ENCODE measurements at regions not wholly inside any gene's neighbourhood (a gene's known extent, or its start where the extent isn't known, plus 50 kb on each side); places are given as distances from the start of the nearest gene placed in this dataset.

DNA sequence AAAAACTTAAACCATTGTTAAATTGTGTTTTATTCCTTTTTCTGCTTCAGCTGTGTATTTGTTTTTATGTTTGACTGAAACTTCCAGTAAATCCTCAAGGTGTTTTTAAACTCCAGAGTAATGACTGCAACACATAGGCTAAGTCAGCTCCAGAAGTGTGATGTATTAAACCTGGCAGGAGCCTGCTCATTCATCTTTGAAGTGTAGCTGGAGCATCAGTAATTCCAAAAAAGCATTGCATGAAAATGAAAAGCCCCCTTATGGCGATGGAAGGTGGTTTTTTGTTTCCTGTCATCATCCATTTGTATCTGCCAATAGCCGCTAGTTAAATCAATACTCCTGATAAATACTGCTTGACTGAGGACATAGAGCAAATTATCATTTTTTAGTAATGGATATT lies 474.2 kb upstream of the ADAMTS16 start:
- no peak overlapping the region for H3K4me3 ChIP-seq (ENCODE audit: low read depth, poor library complexity, severe bottlenecking)
- intact Hi-C loops (cut with DNase I; ENCODE audit: low total_unique reads): loop anchor here (5.0 kb wide), 1 partner anchor 931 kb away; no protein-coding TSS in a partner anchor
- 89 to 90% methylated on average over 2 of the region's 2 CpGs for WGBS, 2 donors
- TF ChIP-seq, protein P1, sequence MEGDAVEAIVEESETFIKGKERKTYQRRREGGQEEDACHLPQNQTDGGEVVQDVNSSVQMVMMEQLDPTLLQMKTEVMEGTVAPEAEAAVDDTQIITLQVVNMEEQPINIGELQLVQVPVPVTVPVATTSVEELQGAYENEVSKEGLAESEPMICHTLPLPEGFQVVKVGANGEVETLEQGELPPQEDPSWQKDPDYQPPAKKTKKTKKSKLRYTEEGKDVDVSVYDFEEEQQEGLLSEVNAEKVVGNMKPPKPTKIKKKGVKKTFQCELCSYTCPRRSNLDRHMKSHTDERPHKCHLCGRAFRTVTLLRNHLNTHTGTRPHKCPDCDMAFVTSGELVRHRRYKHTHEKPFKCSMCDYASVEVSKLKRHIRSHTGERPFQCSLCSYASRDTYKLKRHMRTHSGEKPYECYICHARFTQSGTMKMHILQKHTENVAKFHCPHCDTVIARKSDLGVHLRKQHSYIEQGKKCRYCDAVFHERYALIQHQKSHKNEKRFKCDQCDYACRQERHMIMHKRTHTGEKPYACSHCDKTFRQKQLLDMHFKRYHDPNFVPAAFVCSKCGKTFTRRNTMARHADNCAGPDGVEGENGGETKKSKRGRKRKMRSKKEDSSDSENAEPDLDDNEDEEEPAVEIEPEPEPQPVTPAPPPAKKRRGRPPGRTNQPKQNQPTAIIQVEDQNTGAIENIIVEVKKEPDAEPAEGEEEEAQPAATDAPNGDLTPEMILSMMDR (IDR thresholded peaks at IDR 0.05): no peak
- no peak for TF ChIP-seq POLR2A (IDR thresholded peaks at IDR 0.05)
- DNase-seq (ENCODE audit: low spot score in 2 of 2): no peak

DNA sequence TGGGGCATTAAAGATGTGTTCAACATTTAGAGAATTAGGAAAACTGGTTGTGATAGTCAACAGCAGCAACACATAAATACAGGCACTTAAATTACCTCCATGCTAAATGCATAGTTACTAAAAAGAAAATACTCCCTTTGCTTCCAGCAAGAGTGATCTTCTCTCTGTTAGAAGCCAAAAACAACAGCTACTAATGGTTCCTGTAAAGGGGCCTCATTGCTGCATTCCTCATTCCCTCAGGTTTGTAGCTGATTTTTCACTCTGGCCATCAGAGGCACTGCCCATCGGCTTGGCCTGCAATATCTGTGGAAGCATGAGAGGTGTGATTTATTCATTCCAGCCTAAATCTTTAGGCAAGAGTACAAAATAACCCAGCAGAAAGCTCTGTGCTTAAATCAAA lies 466.0 kb upstream of the ADAMTS16 start:
- H3K4me3 ChIP-seq (ENCODE audit: low read depth, poor library complexity, severe bottlenecking): no peak overlapping the region
- no peak for DNase-seq (ENCODE audit: low spot score in 2 of 2)
- TF ChIP-seq, protein P1 (IDR thresholded peaks at IDR 0.05): no peak
- no peak for TF ChIP-seq POLR2A (IDR thresholded peaks at IDR 0.05)
- 45 to 48% methylated on average over 1 of the region's 1 CpG for WGBS, 2 donors
- intact Hi-C loops (cut with DNase I; ENCODE audit: low total_unique reads): no loop called here

DNA sequence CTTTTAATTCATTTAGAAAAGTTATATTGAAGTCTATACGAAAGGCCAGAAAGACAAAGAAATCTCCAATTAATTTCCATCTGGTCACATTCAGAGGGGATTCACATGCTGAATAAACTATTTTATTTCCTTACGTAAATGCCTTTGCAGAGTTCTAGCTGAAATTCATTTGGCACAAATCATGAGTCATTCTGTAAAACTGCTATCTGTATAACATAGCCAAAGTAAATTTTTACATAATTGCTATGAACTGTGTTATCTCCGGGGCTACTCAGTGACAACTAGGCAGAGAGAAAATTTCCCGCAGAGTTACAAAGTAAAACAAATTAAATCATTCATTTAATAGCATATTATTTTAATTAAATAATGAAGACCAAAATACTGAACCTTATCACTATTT lies 463.2 kb upstream of the ADAMTS16 start:
- no peak overlapping the region for H3K4me3 ChIP-seq (ENCODE audit: low read depth, poor library complexity, severe bottlenecking)
- no peak for DNase-seq (ENCODE audit: low spot score in 2 of 2)
- TF ChIP-seq, protein P1 (IDR thresholded peaks at IDR 0.05): no peak
- TF ChIP-seq POLR2A (IDR thresholded peaks at IDR 0.05): no peak
- WGBS, 2 donors: 53 to 56% methylated on average over 4 of the region's 4 CpGs
- intact Hi-C loops (cut with DNase I; ENCODE audit: low total_unique reads): no loop called here

DNA sequence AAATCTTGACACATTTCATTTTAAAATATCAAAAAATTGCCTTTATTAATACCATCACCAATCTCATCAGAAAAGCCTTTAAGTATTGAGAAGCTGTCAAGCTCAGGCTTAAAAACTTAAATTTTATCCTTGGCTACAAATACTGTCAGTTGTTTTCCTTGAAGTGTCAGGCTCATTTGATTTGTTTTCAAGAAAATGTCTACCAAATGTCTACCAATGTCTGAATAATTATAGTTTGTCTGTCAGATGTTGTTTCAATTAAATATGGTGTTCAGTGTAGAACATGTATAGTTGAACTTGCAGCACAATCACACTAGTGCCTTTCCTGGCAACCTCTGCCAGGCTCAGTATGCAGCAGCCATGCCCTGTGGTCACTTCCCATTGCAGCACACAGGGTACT lies 455.2 kb upstream of the ADAMTS16 start:
- no peak overlapping the region for H3K4me3 ChIP-seq (ENCODE audit: low read depth, poor library complexity, severe bottlenecking)
- intact Hi-C loops (cut with DNase I; ENCODE audit: low total_unique reads): no loop called here
- no peak for DNase-seq (ENCODE audit: low spot score in 2 of 2)
- TF ChIP-seq POLR2A (IDR thresholded peaks at IDR 0.05): no peak
- TF ChIP-seq, protein P1 (IDR thresholded peaks at IDR 0.05): no peak

DNA sequence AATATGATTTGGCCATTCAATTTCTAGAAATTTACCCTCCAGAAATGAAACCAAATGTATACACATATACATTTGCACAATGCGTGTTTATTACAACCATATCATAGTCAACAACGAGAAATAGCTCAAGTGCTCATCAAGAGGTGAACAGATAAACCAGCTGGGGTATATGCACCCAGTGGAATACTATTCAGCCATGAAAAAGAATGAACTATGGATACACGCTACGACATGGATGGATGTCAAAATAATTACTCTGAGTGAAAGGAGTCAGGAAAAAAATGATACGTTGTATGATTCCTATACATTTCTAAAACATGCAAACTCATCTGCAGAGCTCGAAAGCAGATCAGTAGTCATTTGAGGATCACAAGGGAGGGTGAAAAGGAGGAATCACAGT lies 441.5 kb upstream of the ADAMTS16 start:
- TF ChIP-seq, protein P1 (IDR thresholded peaks at IDR 0.05): no peak
- TF ChIP-seq POLR2A (IDR thresholded peaks at IDR 0.05): no peak
- DNase-seq (ENCODE audit: low spot score in 2 of 2): no peak
- no peak overlapping the region for H3K4me3 ChIP-seq (ENCODE audit: low read depth, poor library complexity, severe bottlenecking)
- 94 to 96% methylated on average over 6 of the region's 6 CpGs for WGBS, 2 donors
- intact Hi-C loops (cut with DNase I; ENCODE audit: low total_unique reads): no loop called here

DNA sequence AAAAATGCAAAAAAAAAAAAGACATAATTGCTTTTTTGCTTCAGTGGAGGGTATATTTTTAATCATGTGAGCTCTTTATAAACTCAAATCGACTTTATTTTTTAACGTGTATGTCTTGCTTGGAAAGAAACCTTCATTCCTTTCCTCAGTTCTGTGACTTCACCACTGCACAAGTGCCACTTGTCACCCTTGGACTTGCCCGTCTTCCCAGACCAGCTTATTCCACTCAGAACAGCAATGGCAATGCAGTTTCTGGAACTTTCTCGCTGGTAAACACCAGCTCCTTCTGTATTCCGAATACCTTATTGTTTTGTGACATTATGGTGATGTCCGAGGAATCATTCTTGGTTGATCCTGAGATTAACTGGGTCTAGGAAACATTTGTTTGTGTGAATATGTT lies 440.5 kb upstream of the ADAMTS16 start:
- H3K4me3 ChIP-seq (ENCODE audit: low read depth, poor library complexity, severe bottlenecking): no peak overlapping the region
- no peak for DNase-seq (ENCODE audit: low spot score in 2 of 2)
- WGBS, 2 donors: 47 to 48% methylated on average over 6 of the region's 6 CpGs
- intact Hi-C loops (cut with DNase I; ENCODE audit: low total_unique reads): no loop called here
- TF ChIP-seq POLR2A (IDR thresholded peaks at IDR 0.05): no peak
- TF ChIP-seq, protein P1 (IDR thresholded peaks at IDR 0.05): no peak
